ENCODE measurements at regions not wholly inside any gene's neighbourhood (a gene's known extent, or its start where the extent isn't known, plus 50 kb on each side); places are given as distances from the start of the nearest gene placed in this dataset.

- Histone ChIP-seq H3K9me3 (no peaks in the 10 kb centered on the region), H3K4me3 (ENCODE audit: low read depth in 1 of 2, low read length in 1 of 2) (no peak overlapping the region), H3K27me3 (peaks cover 12% of the 10 kb centered on the region), H3K27ac (no peak overlapping the region), H3K36me3 (no peaks in the 10 kb centered on the region), H3K4me1 (ENCODE audit: control insufficient read depth in 1 of 2, insufficient read depth in 1 of 2, low read depth in 1 of 2, low read length in 1 of 2) (no peaks in the 10 kb centered on the region)
- TF ChIP-seq CTCF (IDR thresholded peaks at IDR 0.05) = no peak
These were observed 53.5 kb upstream of the WSCD2 start for GRCh38 chr12:108075561-108075960.

- H3K36me3 ChIP-seq = no peaks in the 10 kb centered on the region
- peaks cover 7% of the 10 kb centered on the region for H3K27me3 ChIP-seq
- no peak overlapping the region for H3K4me3 ChIP-seq (ENCODE audit: low read depth in 1 of 2, low read length in 1 of 2)
- no peaks in the 10 kb centered on the region for H3K9me3 ChIP-seq
- no peaks in the 10 kb centered on the region for H3K4me1 ChIP-seq (ENCODE audit: control insufficient read depth in 1 of 2, insufficient read depth in 1 of 2, low read depth in 1 of 2, low read length in 1 of 2)
- no peak for TF ChIP-seq CTCF (IDR thresholded peaks at IDR 0.05)
- no peak overlapping the region for H3K27ac ChIP-seq
These were observed 52.5 kb upstream of the WSCD2 start for GRCh38 chr12:108076556-108076955.

- Histone ChIP-seq H3K9me3 (no peaks in the 10 kb centered on the region), H3K4me3 (ENCODE audit: low read depth in 1 of 2, low read length in 1 of 2) (no peak overlapping the region), H3K27ac (no peak overlapping the region)
These were observed 50.7 kb upstream of the WSCD2 start for GRCh38 chr12:108078428-108078827.

More at GRCh38 chr12:108078428-108078827, 50.7 kb upstream of the WSCD2 start:
- H3K36me3 ChIP-seq = no peaks in the 10 kb centered on the region
- no peak for TF ChIP-seq CTCF (IDR thresholded peaks at IDR 0.05)
- H3K4me1 ChIP-seq (ENCODE audit: control insufficient read depth in 1 of 2, insufficient read depth in 1 of 2, low read depth in 1 of 2, low read length in 1 of 2) = no peaks in the 10 kb centered on the region
- peaks cover 4% of the 10 kb centered on the region for H3K27me3 ChIP-seq
